ENCODE measurements at regions not wholly inside any gene's neighbourhood (a gene's known extent, or its start where the extent isn't known, plus 50 kb on each side); places are given as distances from the start of the nearest gene placed in this dataset.

DNA sequence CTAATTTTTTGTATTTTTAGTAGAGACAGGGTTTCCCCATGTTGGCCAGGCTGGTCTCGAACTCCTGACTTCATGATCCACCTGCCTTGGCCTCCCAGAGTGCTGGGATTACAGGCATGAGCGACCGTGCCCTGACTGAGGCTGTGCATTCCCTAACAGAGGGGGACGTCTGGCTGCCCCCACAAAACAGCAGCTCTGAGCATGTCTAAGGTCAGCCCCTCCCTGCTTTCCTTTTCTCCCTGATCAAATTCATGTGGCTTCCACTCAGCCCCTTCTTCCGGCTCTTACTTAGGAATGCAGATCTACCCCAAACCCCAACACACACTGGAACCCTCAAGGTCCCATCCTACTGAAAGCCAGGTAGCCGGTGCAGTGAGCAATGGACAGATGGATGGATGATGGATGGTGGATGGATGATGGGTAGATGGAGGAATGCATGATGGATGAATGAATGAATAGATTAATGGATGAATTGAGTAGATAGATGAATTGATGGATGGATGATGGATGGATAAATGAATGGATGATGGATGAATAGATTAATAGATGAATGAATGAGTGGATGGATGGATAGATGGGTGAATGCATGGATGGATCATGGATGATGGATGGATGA lies 91.5 kb upstream of the BHLHE23 start:
- no peak for DNase-seq

GRCh38 chr20:63097336-63097831 lies 90.6 kb upstream of the BHLHE23 start:
- no peak for DNase-seq

DNA sequence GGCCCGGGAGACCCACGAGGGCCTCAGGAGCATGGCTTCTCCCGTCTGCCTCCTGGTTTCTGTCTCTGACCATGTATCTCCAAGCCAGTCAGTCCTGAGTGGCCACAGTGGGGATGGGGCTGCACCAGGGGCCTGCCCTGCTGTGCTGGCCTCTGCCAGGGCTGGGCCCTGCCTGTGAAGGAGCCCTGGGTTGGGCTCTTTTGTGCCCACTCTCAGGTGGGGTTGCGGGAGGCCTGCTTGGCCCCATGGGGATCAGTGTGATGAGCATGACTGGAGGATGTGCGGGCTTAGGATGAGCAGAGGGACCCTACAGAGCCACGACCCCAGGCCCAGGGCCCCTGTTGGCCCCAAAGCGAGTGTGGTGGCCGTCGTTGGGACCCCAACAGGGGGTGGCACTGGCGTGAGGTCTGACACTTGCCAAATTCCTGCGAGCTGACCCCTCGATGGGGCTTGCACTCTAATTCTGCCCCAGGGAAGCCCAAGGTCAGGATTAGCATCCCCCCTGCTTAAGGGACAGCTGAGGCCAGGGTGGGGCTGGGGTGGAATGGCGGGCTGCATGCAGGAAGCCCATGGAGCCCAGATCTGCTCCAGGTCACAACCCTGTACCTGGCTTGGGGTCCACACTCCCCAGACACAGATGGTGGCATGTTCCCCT lies 90.0 kb upstream of the BHLHE23 start:
- no peak for DNase-seq

- DNase-seq = no peak
These were observed 89.2 kb upstream of the BHLHE23 start for GRCh38 chr20:63095718-63096654.

DNA sequence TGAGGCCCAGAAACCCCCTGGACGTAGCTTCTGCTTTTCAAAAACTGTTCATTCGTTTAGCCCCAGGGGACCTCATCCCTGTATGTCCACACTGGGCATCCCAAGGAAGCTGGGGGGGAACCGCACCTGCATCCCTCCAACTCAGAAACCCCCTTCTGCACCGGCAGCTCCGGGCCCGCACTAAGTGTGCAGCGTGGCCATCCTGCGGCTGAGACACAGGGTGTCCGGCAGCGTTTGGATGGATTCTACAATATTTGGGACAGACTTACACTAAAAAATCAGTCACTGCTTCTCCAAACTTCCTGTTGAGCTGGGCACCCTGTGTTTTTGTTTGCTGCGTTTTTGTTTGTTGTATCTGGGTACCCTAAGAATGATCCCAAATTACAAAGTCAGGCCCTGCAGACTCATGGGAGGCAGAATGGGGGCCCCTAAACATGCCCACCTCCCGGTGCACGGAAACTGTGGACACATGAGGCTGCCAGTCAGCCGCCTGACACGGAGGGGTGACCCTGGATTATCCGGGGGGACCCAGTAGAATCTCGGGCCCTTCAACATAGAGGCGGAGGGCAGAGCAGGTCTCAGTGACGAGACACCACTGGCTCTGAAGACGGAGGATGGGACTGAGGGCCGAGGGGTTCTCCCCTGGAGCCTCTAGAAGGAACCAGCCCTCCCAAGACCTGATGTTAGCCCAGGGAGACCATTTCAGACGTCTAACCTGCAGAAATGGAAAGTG lies 88.2 kb upstream of the BHLHE23 start:
- DNase-seq = no peak

DNA sequence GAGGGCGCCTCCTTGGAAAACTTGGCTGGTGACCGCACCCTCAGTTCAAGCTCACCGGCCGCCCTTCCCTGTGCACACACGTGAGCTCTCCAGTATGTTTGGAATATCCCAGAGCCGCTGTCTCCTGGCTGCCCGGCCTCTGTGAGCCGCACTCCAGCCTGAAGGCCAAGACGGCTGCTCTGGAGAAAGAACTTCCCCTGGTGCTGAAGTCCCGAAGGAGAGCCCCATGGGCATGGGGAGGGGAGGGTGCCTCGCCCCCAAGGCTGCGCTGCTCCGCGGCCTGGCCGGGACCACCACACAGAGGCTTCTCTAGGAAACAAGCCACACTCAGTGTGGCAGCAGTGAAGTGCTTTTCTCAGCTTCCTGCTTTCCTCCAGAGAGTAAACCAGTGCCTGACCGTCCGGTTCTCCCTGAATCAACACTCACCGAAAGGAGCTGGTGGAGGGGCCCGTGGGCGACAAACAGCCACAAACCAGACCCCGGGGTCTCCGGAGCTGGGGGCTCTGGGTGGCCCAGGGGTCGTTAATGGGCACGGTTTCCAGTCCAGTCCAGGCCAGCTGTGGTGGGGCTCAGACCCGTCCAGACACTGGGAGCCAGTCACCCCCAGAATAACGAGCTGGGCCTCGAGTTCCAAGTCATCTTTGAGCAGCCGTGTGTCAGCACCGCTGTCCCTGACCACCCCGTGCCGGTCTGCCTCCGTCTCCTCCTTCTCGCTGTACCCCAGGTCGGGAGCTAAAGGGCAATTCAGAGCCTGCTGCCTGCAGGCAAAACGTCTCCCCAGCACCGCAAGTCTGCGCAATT lies 87.4 kb upstream of the BHLHE23 start:
- no peak for DNase-seq

DNA sequence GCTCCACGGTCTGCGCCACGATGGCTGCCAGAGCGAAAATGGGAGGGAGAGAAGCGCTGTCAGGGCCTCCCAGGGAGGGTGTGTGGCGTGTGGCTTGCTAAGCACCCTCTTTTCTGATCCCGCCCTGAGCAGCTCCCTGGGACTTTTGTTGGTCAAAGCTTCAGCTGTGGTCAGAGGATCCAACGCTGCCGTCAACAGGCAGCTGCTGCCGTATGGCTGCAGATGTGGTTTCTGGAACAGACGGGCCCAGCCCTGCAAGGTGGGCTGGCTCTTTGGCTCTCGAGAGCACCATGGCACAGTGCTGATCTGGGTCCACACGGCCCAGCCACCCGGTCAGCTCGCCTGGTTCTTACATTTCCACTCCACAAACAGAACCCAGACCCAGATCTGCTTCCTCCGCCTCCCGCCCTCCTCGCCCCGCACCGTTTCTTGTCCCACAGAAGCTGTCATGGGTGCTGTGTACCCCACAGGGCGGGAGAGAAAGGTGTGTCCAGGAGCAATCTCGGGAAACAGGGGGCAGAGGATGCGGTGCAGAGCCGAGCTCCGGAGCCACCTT lies 86.0 kb upstream of the BHLHE23 start:
- no peak for DNase-seq

DNA sequence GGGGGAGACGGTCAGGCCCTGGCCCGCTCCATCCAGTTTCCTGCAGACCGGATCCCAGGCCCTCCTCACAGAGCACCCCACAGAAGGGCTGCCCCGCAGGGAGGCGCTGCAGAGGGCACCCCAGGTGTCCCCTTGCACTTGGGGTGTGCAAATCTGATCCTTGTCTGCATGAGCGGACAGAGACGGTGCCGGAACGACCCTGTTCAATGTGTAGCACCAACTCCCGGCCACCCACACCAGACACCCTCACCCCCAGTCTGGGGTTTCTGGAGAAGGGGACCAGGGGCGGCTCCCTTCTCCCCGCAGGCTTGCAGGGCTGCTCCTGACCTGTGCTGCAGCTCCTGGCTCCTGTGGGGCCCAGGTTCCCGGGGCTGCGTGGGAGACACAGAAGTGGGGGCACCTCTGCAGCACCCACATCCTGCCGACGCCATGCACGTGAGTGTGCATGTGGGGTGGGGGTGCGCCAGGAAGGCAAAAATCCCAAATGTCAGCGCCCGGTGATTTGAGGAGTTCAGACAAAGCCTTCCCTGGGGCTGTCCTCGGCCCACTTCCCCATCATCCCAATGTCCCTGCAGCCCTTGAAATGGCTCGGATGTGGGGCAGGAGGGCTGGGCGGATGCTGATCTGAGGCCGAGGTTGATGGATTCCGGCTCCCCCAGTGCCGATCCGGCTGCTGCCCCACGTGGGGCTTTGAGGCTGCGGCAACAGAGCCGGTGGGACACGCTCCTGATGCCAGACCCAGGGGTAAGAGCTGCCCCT lies 85.3 kb upstream of the BHLHE23 start:
- no peak for DNase-seq

- DNase-seq = no peak
These were observed 84.2 kb upstream of the BHLHE23 start for GRCh38 chr20:63090682-63091571.

GRCh38 chr20:63090052-63090451 lies 83.3 kb upstream of the BHLHE23 start:
- no peak for DNase-seq

DNA sequence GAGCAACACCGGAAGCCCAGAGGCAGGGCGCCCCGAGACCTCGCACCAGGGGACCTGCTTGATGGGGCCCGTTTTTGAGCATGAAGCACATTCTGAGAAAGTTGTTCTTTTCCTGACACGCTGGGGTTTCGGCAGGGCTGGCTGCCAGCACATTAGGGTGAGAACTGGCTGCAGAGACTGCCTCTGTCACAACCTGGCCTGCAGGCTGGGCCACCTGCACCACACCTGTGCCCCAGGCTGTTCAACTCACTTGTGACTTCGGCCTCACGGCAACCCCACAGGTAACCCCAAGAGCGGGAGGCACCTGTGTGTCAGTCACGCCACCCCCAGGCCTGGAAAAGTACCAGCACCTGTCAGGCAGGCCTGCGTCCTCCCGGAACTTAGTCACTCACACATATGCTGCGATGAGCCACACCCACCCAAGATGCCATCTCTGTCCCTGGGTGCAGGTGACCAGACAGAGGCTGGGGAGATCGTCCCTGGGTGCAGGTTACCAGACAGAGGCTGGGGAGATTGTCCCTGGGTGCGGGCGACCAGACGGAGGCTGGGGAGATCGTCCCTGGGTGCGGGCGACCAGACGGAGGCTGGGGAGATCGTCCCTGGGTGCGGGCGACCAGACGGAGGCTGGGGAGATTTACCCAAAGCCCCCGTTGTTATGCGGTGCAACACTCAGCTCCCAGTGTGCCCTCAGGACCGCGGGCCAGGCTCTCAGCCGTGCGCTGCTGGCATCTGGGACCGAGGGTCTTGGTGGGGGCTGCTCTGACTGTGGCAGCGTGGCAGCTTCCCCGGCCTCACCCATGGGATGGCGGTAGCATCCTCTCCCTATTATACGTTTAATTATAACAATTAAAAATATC lies 82.5 kb upstream of the BHLHE23 start:
- DNase-seq = no peak

- no peak for DNase-seq
These were observed 81.3 kb upstream of the BHLHE23 start for GRCh38 chr20:63087872-63088680.

GRCh38 chr20:63087236-63087871 lies 80.6 kb upstream of the BHLHE23 start:
- no peak for DNase-seq

DNA sequence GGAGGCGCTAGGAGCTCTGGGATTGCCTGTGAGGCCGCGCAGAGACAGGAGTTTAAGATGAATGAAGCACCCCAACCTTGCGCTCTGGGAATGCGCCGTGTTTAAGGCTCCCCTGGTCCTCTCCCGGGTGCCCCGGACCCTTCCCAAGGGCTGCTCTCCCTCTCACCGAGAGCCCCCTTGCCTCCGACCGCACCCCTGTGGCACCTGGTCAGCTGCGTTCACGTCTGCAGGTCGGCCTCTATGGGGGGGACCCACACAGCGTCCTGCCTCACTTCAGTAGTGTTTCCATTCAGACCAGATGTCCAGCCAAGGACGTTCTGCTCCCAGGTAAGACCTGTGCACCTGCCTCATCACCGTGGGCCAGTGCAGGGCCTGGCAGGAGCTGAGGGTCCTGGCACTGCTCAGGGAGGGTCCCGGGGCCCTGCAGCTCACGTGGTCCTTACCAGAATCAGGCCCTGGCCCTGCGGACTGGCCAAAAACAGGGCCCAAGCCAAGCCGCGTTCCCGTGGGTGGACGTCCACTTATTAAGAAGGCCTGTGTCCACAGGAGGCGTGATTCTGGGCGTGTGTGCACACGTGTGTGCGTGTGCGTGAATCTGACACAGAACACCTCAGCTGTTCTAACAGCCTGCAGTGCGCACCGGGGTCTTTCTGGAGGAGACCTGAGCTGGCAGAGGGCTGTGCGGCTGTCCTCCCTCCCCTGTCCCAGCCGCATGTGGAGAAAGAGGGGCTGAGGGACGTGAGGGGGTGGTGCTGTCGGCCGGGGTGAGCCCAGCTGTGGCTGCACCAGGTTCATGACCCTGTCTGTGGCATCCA lies 79.9 kb upstream of the BHLHE23 start:
- DNase-seq = no peak

GRCh38 chr20:63085151-63085861 lies 78.5 kb upstream of the BHLHE23 start:
- DNase-seq = no peak

DNA sequence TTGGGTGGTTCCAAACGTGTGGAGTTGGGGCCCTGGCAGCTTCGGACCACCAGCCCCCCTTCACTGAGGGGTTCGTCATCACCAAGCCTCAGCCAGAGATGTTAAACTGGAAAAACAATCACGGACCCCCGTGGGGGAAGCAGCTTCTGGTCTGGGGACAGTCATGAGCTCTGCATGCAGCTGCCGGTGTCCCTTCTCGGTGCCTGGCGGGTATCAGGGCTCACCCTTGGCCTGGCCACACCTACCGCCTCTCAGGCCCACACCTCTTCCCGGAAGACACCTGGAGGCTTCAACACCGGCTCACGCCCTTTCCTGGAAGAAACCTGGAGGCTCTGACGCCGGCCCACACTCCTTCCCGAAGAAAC lies 77.8 kb upstream of the BHLHE23 start:
- DNase-seq = no peak

Measured in DMS 273 treated with DMSO at 0.1 percent for 48 hours (cell line).